Muscle layer of colon (tissue), 2 donors: ENCODE measurements at regions not wholly inside any gene's neighbourhood (a gene's known extent, or its start where the extent isn't known, plus 50 kb on each side); places are given as distances from the start of the nearest gene placed in this dataset.
"Not testable (repeated sequence)": the region's sequence is repeated elsewhere in the genome, so short reads cannot be mapped to it uniquely, and the experiment has no call there.

Experiments
- H3K27ac ChIP-seq: one replicate; pipeline ENCODE4 v1.7.0; 2013; ENCODE audit warnings: low read depth, mild to moderate bottlenecking, low read length, moderate library complexity
- H3K27me3 ChIP-seq, 2 donors: one replicate each; pipeline ENCODE4 v1.7.0; 2013; ENCODE audit warnings: low read length in 2 of 2, mild to moderate bottlenecking in 2 of 2; ENCODE audit not compliant: insufficient read depth in 2 of 2, control insufficient read depth in 1 of 2
- H3K36me3 ChIP-seq: one replicate; pipeline ENCODE4 v1.7.0; 2013; ENCODE audit warnings: mild to moderate bottlenecking, low read length; ENCODE audit not compliant: insufficient read depth
- H3K4me1 ChIP-seq: one replicate; pipeline ENCODE4 v1.7.0; 2013; ENCODE audit warnings: mild to moderate bottlenecking, low read length; ENCODE audit not compliant: insufficient read depth
- H3K4me3 ChIP-seq, 2 donors: one replicate each; pipeline ENCODE4 v1.7.0; 2013; ENCODE audit warnings: low read length in 2 of 2, low read depth in 1 of 2, mild to moderate bottlenecking in 1 of 2, moderate library complexity in 1 of 2
- H3K9ac ChIP-seq: one replicate; pipeline ENCODE4 v1.7.0; 2013; ENCODE audit warnings: low read length
- H3K9me3 ChIP-seq: one replicate; pipeline ENCODE4 v1.7.0; 2013; ENCODE audit warnings: mild to moderate bottlenecking, low read length
- donor health status: abdominal sarcoma.
- donor health status: Adenocarcinoma of cecum.

- no peak overlapping the region for H3K4me3 ChIP-seq
- H3K36me3 ChIP-seq, result no peaks in the 10 kb centered on the region
- no peak overlapping the region for H3K9ac ChIP-seq
- no peaks in the 10 kb centered on the region for H3K27me3 ChIP-seq
- no peak overlapping the region for H3K27ac ChIP-seq
- H3K4me1 ChIP-seq, result no peaks in the 10 kb centered on the region
- no peaks in the 10 kb centered on the region for H3K9me3 ChIP-seq
These were observed 133.7 kb upstream of the FIBIN start for GRCh38 chr11:26860091-26860780.

DNA sequence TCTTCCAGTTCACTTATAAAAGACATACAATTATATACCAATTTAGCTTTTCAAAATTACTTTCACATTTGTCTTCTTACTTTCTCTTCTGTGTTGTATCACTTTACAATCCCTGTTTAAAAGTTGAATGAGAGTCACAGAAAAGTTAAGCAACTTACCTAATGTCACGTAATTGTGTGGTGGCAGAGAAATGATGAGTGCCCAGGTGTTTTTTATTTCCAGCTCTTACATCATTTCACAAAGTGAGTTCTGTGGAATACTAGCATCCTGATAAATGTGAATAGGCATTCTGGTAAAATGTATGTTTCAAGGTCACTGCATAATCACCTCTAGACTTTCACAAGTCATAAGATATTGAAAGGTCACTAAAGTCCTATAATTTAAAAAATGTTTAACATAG is 133.0 kb upstream of the FIBIN start:
- no peaks in the 10 kb centered on the region for H3K9me3 ChIP-seq
- H3K9ac ChIP-seq, result no peak overlapping the region
- no peaks in the 10 kb centered on the region for H3K27me3 ChIP-seq
- no peaks in the 10 kb centered on the region for H3K36me3 ChIP-seq
- no peak overlapping the region for H3K27ac ChIP-seq
- no peaks in the 10 kb centered on the region for H3K4me1 ChIP-seq
- no peak overlapping the region for H3K4me3 ChIP-seq

- Histone ChIP-seq H3K4me3 (no peak overlapping the region), H3K36me3 (no peaks in the 10 kb centered on the region), H3K4me1 (no peaks in the 10 kb centered on the region), H3K9me3 (no peaks in the 10 kb centered on the region), H3K27me3 (no peaks in the 10 kb centered on the region), H3K9ac (no peak overlapping the region), H3K27ac (no peak overlapping the region)
These were observed 131.1 kb upstream of the FIBIN start for GRCh38 chr11:26862801-26863200.

DNA sequence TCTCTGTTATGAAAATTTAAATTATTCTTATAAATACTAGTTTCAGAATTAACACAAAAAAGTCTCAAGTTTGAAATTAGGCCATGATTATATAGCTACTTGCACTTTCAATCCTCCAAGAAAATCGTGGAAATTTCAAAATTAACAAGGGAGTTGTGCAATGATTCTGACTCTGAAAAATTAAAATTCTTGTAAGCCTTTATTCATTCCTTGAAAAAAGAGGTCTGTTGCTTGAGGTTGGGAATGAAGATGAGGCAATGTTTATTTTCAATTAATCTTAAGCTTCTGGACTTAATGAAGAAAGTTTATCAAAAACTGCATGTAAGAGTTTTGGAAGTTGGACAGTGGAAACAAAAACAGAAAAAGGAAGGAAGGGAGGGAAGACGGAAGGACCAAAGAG is 128.2 kb upstream of the FIBIN start:
- Histone ChIP-seq H3K9ac (no peak overlapping the region), H3K27ac (no peak overlapping the region), H3K36me3 (no peaks in the 10 kb centered on the region), H3K9me3 (no peaks in the 10 kb centered on the region), H3K27me3 (no peaks in the 10 kb centered on the region), H3K4me1 (no peaks in the 10 kb centered on the region), H3K4me3 (no peak overlapping the region)

- Histone ChIP-seq H3K27me3 (no peaks in the 10 kb centered on the region), H3K36me3 (no peaks in the 10 kb centered on the region), H3K27ac (no peak overlapping the region), H3K4me3 (no peak overlapping the region), H3K4me1 (no peaks in the 10 kb centered on the region), H3K9ac (no peak overlapping the region), H3K9me3 (no peaks in the 10 kb centered on the region)
These were observed 126.6 kb upstream of the FIBIN start for GRCh38 chr11:26867286-26867685.

GRCh38 chr11:26878959-26879581 is 114.8 kb upstream of the FIBIN start:
- no peaks in the 10 kb centered on the region for H3K27me3 ChIP-seq
- H3K9me3 ChIP-seq, result no peaks in the 10 kb centered on the region
- no peaks in the 10 kb centered on the region for H3K4me1 ChIP-seq
- H3K4me3 ChIP-seq, result peak overlapping the region in 1 of 2 donors; percentile 5
- no peaks in the 10 kb centered on the region for H3K36me3 ChIP-seq
- no peak overlapping the region for H3K9ac ChIP-seq
- no peak overlapping the region for H3K27ac ChIP-seq

DNA sequence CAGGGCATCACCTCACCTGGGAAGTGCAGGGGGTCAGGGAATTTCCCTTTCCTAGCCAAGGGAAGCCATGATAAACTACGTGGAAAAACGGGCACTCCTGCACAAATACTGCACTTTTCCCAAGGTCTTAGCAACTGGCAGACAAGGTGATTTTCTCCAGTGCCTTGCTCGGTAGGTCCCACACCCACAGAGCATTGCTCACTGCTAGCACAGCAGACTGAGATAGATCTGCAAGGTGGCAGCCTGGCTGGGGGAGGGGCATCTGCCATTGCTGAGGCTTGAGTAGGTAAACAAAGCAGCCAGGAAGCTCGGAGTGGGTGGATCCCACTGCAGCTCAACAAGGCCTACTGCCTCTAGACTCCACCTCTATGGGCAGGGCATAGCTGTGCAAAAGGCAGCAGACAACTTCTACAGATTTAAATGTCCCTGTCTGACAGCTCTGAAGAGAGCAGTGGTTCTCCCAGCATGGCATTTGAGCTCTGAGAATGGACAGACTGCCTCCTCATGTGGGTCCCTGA is 111.5 kb upstream of the FIBIN start:
- H3K9ac ChIP-seq, H3K27ac ChIP-seq, H3K4me3 ChIP-seq, H3K36me3 ChIP-seq, H3K27me3 ChIP-seq, H3K9me3 ChIP-seq, H3K4me1 ChIP-seq: not testable (repeated sequence)

GRCh38 chr11:26891501-26891900 is 102.4 kb upstream of the FIBIN start:
- no peaks in the 10 kb centered on the region for H3K27me3 ChIP-seq
- no peak overlapping the region for H3K27ac ChIP-seq
- H3K9me3 ChIP-seq, result no peaks in the 10 kb centered on the region
- no peaks in the 10 kb centered on the region for H3K36me3 ChIP-seq
- H3K4me1 ChIP-seq, result no peaks in the 10 kb centered on the region
- H3K4me3 ChIP-seq, result no peak overlapping the region
- no peak overlapping the region for H3K9ac ChIP-seq

DNA sequence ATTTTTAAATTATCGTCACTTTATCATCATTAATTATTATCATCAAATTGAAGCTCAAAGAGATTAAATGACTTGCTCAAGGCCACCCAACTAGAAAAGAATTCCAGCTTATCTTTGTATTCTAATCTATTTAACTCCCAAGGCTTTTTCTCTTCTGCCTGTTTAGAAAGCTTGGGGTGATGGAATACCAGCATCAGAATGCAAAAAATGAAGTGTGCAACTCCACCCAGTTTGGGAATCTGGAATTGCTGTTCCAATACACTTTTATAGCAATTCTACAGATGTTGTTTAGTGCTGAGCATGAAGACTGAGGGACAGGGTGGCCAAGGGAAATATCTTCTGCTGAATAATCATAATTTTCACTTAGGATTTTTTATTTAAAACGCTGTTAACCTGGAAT is 97.2 kb upstream of the FIBIN start:
- H3K36me3 ChIP-seq, result no peaks in the 10 kb centered on the region
- H3K27me3 ChIP-seq, result no peaks in the 10 kb centered on the region
- H3K4me3 ChIP-seq, result no peak overlapping the region
- no peak overlapping the region for H3K27ac ChIP-seq
- no peak overlapping the region for H3K9ac ChIP-seq
- H3K9me3 ChIP-seq, result no peaks in the 10 kb centered on the region
- H3K4me1 ChIP-seq, result peaks cover 13% of the 10 kb centered on the region

DNA sequence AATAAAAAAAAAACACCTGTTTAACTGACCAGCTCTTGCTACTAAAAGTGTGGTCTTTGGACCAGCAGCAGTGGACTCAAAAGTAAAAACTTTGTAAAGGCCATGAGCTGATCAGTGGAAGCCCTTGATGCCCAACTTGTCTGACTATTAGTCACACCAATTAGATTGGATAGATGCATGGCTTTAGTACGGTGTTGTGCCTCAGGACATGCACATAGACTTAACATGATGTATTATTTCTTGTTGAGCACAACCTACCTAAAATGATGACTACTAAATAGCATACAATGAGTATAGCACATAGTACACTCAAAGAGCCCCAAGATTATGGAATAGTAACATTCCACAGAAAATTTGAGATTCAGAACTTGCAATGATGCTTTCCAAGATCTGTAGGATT is 95.1 kb upstream of the FIBIN start:
- no peaks in the 10 kb centered on the region for H3K9me3 ChIP-seq

DNA sequence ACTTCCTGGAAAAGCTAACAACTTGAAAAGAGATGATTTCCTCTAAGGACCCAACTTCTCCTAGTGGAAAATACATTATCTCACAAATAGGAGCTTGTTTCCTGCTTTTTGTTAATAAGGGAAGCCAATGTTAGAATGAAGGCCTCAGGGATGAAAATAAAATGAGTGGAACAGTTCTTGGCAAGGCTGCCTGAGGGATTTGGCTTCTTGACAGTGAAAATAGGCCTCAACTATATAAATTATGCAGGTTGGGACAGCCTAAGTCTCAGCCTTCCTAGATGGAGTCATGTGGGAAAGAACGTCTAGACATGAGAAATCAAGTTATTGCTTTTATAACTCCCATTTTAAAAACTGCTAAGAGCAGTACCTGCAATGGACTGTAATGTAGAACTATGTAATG is 92.8 kb upstream of the FIBIN start:
- H3K4me1 ChIP-seq, result peaks cover 38% of the 10 kb centered on the region
- H3K4me3 ChIP-seq, result no peak overlapping the region
- H3K27me3 ChIP-seq, result no peaks in the 10 kb centered on the region
- H3K27ac ChIP-seq, result no peak overlapping the region
- H3K9ac ChIP-seq, result no peak overlapping the region
- H3K36me3 ChIP-seq, result no peaks in the 10 kb centered on the region
- H3K9me3 ChIP-seq, result no peaks in the 10 kb centered on the region

More for the DNA sequence above, 95.1 kb upstream of the FIBIN start:
- H3K27ac ChIP-seq, result no peak overlapping the region
- peaks cover 21% of the 10 kb centered on the region for H3K4me1 ChIP-seq
- no peak overlapping the region for H3K9ac ChIP-seq
- no peak overlapping the region for H3K4me3 ChIP-seq
- H3K27me3 ChIP-seq, result no peaks in the 10 kb centered on the region
- no peaks in the 10 kb centered on the region for H3K36me3 ChIP-seq

DNA sequence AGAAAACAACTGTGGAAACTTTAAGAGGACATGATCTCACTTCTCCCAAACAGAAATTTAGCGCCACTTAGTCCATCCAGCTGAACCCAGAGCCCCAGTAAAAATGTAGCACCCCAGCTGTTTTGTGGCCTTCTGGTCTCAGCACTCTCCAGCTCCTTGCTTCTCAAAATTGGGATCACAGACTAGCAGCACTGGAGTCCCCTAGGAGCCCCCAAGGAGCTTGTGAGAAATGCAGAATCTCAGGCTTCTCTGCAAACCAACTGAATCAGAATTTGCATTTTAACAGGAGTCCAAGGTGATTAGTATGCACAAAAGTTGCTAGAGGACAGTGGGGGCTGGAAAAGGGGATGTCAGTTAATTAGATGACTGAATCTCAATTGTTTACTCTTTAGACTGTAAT is 89.8 kb upstream of the FIBIN start:
- H3K4me1 ChIP-seq, result peaks cover 38% of the 10 kb centered on the region
- no peaks in the 10 kb centered on the region for H3K9me3 ChIP-seq
- H3K36me3 ChIP-seq, result no peaks in the 10 kb centered on the region
- no peak overlapping the region for H3K4me3 ChIP-seq
- no peak overlapping the region for H3K27ac ChIP-seq
- no peak overlapping the region for H3K9ac ChIP-seq
- no peaks in the 10 kb centered on the region for H3K27me3 ChIP-seq
